ENCODE measurements at regions not wholly inside any gene's neighbourhood (a gene's known extent, or its start where the extent isn't known, plus 50 kb on each side); places are given as distances from the start of the nearest gene placed in this dataset.

DNA sequence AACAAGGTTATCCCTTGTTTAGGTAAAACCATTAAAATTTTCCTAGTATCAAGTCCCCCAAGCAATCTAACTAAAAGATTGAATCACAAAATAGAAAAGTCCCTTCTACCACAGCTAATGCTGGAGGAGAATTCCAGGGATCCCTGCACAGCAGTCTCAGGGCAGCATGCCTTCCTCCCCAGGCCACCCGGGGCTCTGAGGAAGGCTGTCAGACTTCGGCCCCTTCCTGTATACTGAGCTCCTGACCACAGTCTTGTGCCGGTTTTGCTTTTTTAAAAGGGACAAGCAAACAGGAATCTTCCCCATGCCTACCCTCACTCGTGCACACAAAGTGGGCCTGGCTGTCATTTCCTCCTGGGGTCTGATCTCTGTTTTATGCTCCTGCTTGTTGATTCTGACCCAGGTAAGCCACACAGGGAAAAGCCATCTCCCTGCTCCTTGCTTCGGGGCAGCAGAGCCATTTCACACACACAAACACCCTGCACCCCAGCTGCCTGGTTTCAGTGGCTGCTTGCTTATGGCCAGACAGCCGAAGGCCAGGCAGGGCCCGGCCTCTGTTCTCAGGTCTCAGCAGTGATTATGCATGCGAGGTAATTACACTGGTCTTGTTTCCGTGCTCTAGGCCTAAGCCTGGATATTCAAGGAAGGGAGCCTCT lies 211.9 kb downstream of the NXNL2 start:
- DNase-seq (ENCODE audit: low read depth in 1 of 2, low spot score in 1 of 2): no peak
- TF ChIP-seq JUND (IDR thresholded peaks at IDR 0.05; ENCODE audit: low read depth): no peak
- in situ Hi-C loops (cut with HindIII; ENCODE audit: low pct_unique_long_range_greater_than_20kb, low sequenced_read_pairs): no loop called here

DNA sequence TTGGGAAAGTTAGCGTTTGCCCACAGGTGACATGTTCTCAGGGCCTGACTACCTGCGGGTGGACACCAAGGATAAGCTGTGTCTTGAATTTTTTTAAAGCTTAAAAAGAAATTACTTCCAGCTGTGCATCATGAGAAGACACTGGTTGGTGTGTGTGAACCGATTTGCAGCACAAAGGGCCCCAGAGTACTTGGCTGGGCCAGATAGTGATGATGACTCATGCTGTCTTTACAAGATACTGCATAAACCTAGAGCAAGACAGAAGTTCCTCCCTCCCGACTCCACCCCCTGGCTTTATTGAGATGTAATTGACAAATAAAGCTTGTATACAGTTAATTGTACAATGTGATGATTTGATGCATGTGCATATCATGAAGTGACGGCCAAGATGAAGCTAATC lies 212.8 kb downstream of the NXNL2 start:
- DNase-seq (ENCODE audit: low read depth in 1 of 2, low spot score in 1 of 2): no peak
- no peak for TF ChIP-seq JUND (IDR thresholded peaks at IDR 0.05; ENCODE audit: low read depth)
- in situ Hi-C loops (cut with HindIII; ENCODE audit: low pct_unique_long_range_greater_than_20kb, low sequenced_read_pairs): no loop called here

DNA sequence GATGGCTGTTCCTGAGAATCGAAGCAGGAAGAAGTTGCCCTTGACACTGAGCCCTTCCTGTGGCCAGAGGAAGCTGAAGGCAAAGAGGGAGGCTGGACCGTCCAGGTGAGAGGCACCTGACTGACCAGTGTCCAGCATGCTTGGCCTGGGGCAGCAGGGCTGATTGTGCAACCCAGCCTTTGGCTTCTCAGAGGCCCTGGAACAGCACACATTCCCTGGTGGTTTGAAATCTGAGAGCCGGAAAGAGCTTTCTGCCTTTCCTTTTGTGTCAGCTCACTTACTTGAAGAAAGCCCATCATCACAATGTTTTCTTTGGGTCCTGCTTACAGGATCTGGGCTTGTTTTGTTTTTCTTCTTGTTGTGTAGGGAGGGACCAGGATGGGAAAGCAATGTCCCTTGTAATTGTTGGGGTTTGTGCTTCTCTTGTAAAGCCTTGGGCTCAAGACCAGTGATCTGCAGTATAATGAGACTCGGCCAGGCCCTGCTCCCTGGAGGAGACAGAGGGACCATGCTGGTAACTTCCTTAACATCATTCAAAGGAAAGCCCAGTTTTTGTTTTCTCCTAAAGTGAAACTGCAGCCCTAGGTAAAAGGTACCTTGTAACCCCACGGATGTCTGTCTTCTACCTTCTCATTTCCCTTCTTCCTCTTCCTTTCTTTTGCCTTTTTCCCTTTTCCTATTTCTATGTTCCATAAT lies 213.7 kb downstream of the NXNL2 start:
- in situ Hi-C loops (cut with HindIII; ENCODE audit: low pct_unique_long_range_greater_than_20kb, low sequenced_read_pairs): no loop called here
- peak in 1 of 2 experiments; percentile 11 for DNase-seq (ENCODE audit: low read depth in 1 of 2, low spot score in 1 of 2)
- no peak for TF ChIP-seq JUND (IDR thresholded peaks at IDR 0.05; ENCODE audit: low read depth)

DNA sequence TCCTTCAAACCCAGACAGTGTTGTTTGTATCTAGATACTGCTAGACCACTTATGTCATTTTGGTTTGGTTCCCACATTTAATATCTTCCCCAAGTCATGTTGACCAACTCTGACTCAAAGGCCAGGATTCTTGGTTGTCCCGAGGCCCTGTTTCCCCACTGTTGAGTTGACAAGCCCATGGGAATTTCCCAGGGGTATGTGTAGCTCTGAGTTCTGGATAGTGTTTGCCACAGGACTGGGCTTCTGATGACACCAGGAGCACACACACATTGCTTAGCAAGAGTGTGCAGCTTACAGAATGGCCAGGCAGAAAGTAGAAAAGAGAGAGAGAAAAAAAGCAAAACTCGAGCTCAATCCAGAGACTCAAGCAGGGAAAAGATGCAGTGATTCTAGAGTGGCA lies 214.4 kb downstream of the NXNL2 start:
- no peak for DNase-seq (ENCODE audit: low read depth in 1 of 2, low spot score in 1 of 2)
- in situ Hi-C loops (cut with HindIII; ENCODE audit: low pct_unique_long_range_greater_than_20kb, low sequenced_read_pairs): no loop called here
- no peak for TF ChIP-seq JUND (IDR thresholded peaks at IDR 0.05; ENCODE audit: low read depth)

DNA sequence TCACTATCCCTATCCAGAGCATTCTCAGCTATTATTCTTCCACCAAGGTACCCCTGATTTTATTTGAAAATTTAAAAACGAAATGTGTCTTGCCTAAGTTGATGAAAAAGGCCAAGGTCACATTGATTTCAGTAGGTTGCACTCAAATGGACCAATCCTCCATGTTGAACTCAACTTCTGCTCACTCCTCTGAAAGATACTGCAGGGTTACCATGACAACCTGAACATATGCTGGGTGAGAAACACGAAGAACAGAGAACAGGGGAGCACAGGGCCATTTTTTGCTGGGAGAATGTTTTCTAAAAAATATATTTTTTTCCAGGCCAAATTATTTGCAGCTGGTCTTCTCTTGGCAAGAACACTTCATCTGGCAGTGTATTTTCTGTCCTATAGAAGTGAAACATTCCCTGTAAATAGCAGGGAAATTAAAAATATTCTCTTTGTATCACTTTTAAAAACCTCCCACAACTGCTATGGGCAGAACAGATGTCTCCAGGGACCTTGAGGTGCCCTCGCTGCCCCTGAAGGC lies 215.9 kb downstream of the NXNL2 start:
- DNase-seq (ENCODE audit: low read depth in 1 of 2, low spot score in 1 of 2): no peak
- in situ Hi-C loops (cut with HindIII; ENCODE audit: low pct_unique_long_range_greater_than_20kb, low sequenced_read_pairs): no loop called here
- TF ChIP-seq JUND (IDR thresholded peaks at IDR 0.05; ENCODE audit: low read depth): no peak

DNA sequence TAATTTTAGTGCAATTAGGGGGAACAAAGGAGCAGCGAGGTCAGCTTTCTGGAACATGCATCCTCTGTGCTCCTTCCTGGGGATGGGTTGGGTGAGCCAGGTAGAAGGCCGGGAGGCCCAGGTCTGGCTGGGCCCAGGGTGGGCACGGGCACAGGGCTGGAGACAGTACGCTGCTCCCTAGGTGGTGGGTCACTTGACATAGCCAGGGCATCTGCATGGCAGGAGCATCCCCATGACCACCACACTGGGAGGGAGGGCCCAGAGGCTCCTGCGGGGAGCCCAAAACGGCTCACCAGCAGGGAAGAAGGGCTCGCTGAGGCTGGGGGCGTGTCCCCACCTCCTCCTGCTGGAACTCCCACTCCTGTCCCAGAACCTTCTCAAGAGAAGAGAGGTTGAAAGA lies 216.8 kb downstream of the NXNL2 start:
- no peak for TF ChIP-seq JUND (IDR thresholded peaks at IDR 0.05; ENCODE audit: low read depth)
- no peak for DNase-seq (ENCODE audit: low read depth in 1 of 2, low spot score in 1 of 2)
- in situ Hi-C loops (cut with HindIII; ENCODE audit: low pct_unique_long_range_greater_than_20kb, low sequenced_read_pairs): no loop called here

DNA sequence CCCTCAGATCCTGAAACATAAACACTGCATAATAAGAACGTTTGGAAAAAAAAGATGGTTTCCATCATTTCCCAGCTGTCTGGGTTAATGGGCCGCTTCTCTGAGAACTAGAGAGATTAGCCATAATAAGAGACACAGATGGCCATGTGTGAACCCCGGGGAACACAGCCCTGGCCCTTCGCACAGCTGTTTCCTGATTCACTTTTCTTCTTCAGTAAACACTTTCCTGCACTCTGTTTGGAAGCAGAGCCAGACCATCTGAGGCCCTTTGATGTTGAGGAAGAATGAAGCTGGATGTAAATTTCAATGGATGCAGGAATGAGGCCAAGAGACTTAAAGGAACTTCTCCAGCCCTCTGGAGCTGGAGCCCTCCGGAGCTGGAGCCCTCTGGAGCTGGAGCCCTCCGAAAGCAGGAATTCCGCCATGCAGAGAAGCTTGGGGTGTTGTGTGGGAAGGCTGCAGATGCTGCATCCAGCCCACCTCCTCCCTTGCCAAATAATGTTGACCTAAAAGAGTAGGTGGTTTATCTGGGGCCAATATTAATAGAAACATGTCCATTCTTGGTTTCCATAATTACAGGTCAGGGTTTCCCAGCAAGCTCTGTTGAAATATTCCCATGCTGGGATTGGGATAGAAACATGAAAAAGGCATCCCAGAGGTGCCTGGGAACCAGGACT lies 218.9 kb downstream of the NXNL2 start:
- no peak for DNase-seq (ENCODE audit: low read depth in 1 of 2, low spot score in 1 of 2)
- in situ Hi-C loops (cut with HindIII; ENCODE audit: low pct_unique_long_range_greater_than_20kb, low sequenced_read_pairs): no loop called here
- no peak for TF ChIP-seq JUND (IDR thresholded peaks at IDR 0.05; ENCODE audit: low read depth)

DNA sequence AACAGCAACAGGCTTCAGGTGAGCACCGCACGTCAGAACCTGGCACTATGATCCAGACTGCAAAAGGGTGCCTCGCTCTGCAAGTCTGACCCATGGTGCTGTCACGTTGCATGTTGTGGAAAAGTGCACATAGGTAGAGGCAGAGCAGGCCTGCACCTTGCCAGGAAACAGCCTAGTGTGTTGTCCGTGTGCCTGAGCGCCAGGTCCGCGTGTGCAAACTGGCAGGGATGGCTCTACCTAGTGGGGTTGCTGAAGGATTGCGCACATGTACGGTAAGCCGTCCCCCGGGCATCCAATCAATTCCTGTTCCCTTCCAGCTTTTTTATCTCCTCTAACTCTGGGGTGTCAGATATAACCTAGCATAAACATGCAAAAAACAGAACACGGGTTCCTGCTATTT lies 219.5 kb downstream of the NXNL2 start:
- DNase-seq (ENCODE audit: low read depth in 1 of 2, low spot score in 1 of 2): no peak
- no peak for TF ChIP-seq JUND (IDR thresholded peaks at IDR 0.05; ENCODE audit: low read depth)
- in situ Hi-C loops (cut with HindIII; ENCODE audit: low pct_unique_long_range_greater_than_20kb, low sequenced_read_pairs): no loop called here

DNA sequence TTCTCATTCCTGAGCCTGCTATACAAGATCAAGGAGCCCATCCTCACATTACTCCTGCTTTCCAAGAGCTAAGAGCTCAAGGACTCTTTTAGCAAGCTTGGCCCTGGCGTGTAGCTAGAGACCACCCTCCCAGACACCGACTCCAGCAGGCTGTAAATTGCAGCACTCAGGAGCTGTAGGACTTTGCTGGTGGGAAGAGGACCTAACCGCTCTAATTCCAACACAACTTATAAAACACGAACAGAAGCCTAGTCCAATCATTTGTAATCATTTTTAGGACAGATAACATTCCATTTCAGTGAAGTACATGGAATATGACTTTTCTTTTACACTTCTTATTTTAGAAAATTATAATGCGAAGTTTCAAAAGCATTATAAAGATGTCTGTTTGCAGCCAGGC lies 219.9 kb downstream of the NXNL2 start:
- DNase-seq (ENCODE audit: low read depth in 1 of 2, low spot score in 1 of 2): no peak
- TF ChIP-seq JUND (IDR thresholded peaks at IDR 0.05; ENCODE audit: low read depth): no peak
- in situ Hi-C loops (cut with HindIII; ENCODE audit: low pct_unique_long_range_greater_than_20kb, low sequenced_read_pairs): no loop called here

DNA sequence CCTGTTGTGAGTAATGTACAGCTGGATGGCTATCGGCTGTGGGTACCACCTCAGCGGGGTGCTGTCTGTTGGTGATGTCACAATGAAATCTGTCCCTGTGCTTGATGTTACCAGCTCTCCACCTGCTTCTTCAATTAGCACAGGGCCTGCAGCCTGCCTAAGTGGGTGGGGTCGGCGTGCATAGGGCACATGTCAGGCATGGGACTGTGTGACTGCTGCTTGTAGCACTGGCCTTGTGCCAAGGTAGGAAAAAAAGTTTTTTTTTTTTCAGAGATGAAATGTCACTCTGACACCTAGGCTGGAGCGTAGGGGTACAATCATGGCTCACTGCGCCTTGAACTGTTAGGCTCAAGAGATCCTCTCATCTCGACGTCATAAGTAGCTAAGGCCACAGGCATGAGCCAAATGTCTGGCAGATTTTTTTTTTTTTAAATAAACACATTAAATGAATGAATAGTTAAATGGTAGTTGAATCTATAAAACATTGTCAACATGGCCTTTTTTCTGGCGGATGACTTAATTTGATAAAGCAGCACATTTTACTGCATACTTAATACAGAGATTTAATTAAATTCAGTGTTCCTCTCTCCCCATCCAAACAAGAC lies 222.5 kb downstream of the NXNL2 start:
- in situ Hi-C loops (cut with HindIII; ENCODE audit: low pct_unique_long_range_greater_than_20kb, low sequenced_read_pairs): no loop called here
- no peak for TF ChIP-seq JUND (IDR thresholded peaks at IDR 0.05; ENCODE audit: low read depth)
- no peak for DNase-seq (ENCODE audit: low read depth in 1 of 2, low spot score in 1 of 2)

DNA sequence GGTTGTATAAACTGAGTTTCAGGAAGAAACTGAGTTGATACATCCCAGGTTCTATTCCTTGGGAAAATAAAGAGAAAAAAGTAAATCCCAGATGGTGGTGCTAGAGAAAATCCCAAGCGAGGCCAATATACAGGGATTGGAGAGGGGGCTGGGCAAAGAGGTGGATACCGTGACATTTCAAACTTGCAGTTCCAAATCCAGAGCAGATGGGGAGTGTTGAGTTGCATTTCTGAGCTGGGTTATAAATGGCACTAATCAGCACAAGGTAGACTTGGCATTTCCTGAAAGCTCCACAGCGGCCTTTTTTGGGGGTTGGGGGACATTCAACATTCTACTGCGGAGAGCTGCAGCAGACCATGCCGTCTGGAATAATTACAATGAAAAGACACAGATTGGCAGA lies 224.4 kb downstream of the NXNL2 start:
- no peak for DNase-seq (ENCODE audit: low read depth in 1 of 2, low spot score in 1 of 2)
- TF ChIP-seq JUND (IDR thresholded peaks at IDR 0.05; ENCODE audit: low read depth): no peak

DNA sequence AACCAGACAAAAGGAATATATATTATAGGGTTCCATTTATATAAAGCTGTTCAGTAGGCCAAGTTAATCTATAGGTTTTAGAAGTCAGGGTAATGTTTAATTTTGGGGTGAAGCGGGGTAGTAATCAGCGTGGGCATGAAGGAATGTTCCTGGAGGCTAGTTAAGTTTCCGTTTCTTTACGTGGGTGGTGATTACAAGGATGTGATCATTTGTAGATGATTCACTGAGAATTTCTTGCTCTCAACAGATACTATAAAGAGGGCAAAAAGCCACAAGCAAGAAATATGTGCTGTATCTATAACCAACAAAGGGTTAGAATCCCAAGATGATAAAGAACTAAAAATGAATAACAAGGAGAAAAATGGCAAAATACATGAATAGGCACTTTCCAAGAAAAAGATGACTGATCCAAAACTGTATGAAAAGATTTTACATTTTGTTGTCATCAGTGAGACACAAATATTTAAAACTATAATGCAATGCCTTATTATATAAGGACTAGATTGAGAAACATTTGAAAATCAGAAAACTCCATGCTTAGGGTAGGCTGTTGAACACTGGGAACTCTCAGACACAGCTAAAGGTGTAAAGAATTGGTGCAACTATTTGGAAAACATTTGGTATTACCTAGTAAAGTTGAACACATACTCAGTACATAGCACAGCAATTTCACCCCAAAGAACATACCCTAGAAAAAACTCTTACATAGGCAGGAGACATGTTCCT lies 224.3 kb upstream of the S1PR3 start:
- no peak for DNase-seq (ENCODE audit: low read depth in 1 of 2, low spot score in 1 of 2)

More for the DNA sequence above, 224.4 kb downstream of the NXNL2 start:
- in situ Hi-C loops (cut with HindIII; ENCODE audit: low pct_unique_long_range_greater_than_20kb, low sequenced_read_pairs): no loop called here

More for the DNA sequence above, 224.3 kb upstream of the S1PR3 start:
- no peak for TF ChIP-seq JUND (IDR thresholded peaks at IDR 0.05; ENCODE audit: low read depth)
- in situ Hi-C loops (cut with HindIII; ENCODE audit: low pct_unique_long_range_greater_than_20kb, low sequenced_read_pairs): no loop called here

Measured in T47D (cell line).